GM19463 (cell line): ENCODE measurements at regions not wholly inside any gene's neighbourhood (a gene's known extent, or its start where the extent isn't known, plus 50 kb on each side); places are given as distances from the start of the nearest gene placed in this dataset.

Source experiments
- ATAC-seq: cut with Tn5 transposase; IDR thresholded peaks from one replicate; pipeline ENCODE4 v1.9.1; 2021; ENCODE audit warnings: mild to moderate bottlenecking, moderate library complexity; ENCODE audit not compliant: unreplicated experiment

GRCh38 chr9:107698779-107699178 lies 209.2 kb upstream of the KLF4 start:
- ATAC-seq, result no peak

GRCh38 chr9:107696302-107696701 lies 206.7 kb upstream of the KLF4 start:
- ATAC-seq, result no peak

- ATAC-seq, result no peak
Measured at GRCh38 chr9:107694390-107694789, 204.8 kb upstream of the KLF4 start.

GRCh38 chr9:107693625-107694326 lies 204.2 kb upstream of the KLF4 start:
- no peak for ATAC-seq

GRCh38 chr9:107691664-107692063 lies 202.1 kb upstream of the KLF4 start:
- ATAC-seq, result no peak

GRCh38 chr9:107690021-107690420 lies 200.5 kb upstream of the KLF4 start:
- no peak for ATAC-seq

- ATAC-seq, result no peak
Measured at GRCh38 chr9:107688728-107689127, 199.2 kb upstream of the KLF4 start.

- ATAC-seq, result no peak
Measured at GRCh38 chr9:107685901-107686300, 196.3 kb upstream of the KLF4 start.

- no peak for ATAC-seq
Measured at GRCh38 chr9:107685376-107685775, 195.8 kb upstream of the KLF4 start.

GRCh38 chr9:107684224-107684623 lies 194.7 kb upstream of the KLF4 start:
- ATAC-seq, result no peak

- ATAC-seq, result no peak
Measured at GRCh38 chr9:107683566-107683965, 194.0 kb upstream of the KLF4 start.

GRCh38 chr9:107681988-107682387 lies 192.4 kb upstream of the KLF4 start:
- ATAC-seq, result no peak

GRCh38 chr9:107675351-107676259 lies 186.0 kb upstream of the KLF4 start:
- no peak for ATAC-seq

- ATAC-seq, result no peak
Measured at GRCh38 chr9:107674721-107675277, 185.2 kb upstream of the KLF4 start.

- no peak for ATAC-seq
Measured at GRCh38 chr9:107673861-107674720, 184.5 kb upstream of the KLF4 start.

- no peak for ATAC-seq
Measured at GRCh38 chr9:107671588-107671987, 182.0 kb upstream of the KLF4 start.

GRCh38 chr9:107669422-107669821 lies 179.9 kb upstream of the KLF4 start:
- ATAC-seq, result no peak

- ATAC-seq, result no peak
Measured at GRCh38 chr9:107667231-107668070, 177.9 kb upstream of the KLF4 start.

- ATAC-seq, result no peak
Measured at GRCh38 chr9:107665057-107665456, 175.5 kb upstream of the KLF4 start.

- ATAC-seq, result no peak
Measured at GRCh38 chr9:107660976-107661375, 171.4 kb upstream of the KLF4 start.
